ENCODE measurements at regions not wholly inside any gene's neighbourhood (a gene's known extent, or its start where the extent isn't known, plus 50 kb on each side); places are given as distances from the start of the nearest gene placed in this dataset.

GRCh38 chr2:139045524-139045923 lies 265.3 kb upstream of the NXPH2 start:
- intact Hi-C loops (cut with DNase I) = no loop called here
- Histone ChIP-seq H3K27me3 (no peaks in the 10 kb centered on the region), H3K4me3 (no peak overlapping the region), H3K9me3 (no peaks in the 10 kb centered on the region), H3K36me3 (no peaks in the 10 kb centered on the region), H3K4me1 (ENCODE audit: insufficient read depth) (no peaks in the 10 kb centered on the region), H3K27ac (no peak overlapping the region)
- TF ChIP-seq CTCF (IDR thresholded peaks at IDR 0.05) (no peak), POLR2A (IDR thresholded peaks at IDR 0.05) (no peak), EP300 (IDR thresholded peaks at IDR 0.05) (no peak)
- WGBS, 3 donors = 66 to 71% (median 71%) methylated on average over 2 of the region's 2 CpGs
- no peak for DNase-seq

- no peak for DNase-seq
- no peaks in the 10 kb centered on the region for H3K4me1 ChIP-seq (ENCODE audit: insufficient read depth)
- H3K36me3 ChIP-seq = no peaks in the 10 kb centered on the region
- TF ChIP-seq EP300 (IDR thresholded peaks at IDR 0.05) = no peak
- TF ChIP-seq POLR2A (IDR thresholded peaks at IDR 0.05) = no peak
- TF ChIP-seq CTCF (IDR thresholded peaks at IDR 0.05) = no peak
- no peaks in the 10 kb centered on the region for H3K27me3 ChIP-seq
- H3K4me3 ChIP-seq = no peak overlapping the region
- H3K27ac ChIP-seq = no peak overlapping the region
- H3K9me3 ChIP-seq = no peaks in the 10 kb centered on the region
- intact Hi-C loops (cut with DNase I) = no loop called here
Measured at GRCh38 chr2:139034064-139034463, 253.9 kb upstream of the NXPH2 start.

GRCh38 chr2:139033300-139033699 lies 253.1 kb upstream of the NXPH2 start:
- Histone ChIP-seq H3K9me3 (no peaks in the 10 kb centered on the region), H3K4me1 (ENCODE audit: insufficient read depth) (no peaks in the 10 kb centered on the region), H3K27me3 (no peaks in the 10 kb centered on the region), H3K27ac (no peak overlapping the region), H3K4me3 (no peak overlapping the region), H3K36me3 (no peaks in the 10 kb centered on the region)
- TF ChIP-seq CTCF (IDR thresholded peaks at IDR 0.05) (no peak), POLR2A (IDR thresholded peaks at IDR 0.05) (no peak), EP300 (IDR thresholded peaks at IDR 0.05) (no peak)
- WGBS, 3 donors = 62 to 74% (median 63%) methylated on average over 2 of the region's 2 CpGs
- no peak for DNase-seq
- intact Hi-C loops (cut with DNase I) = no loop called here

GRCh38 chr2:139031722-139032121 lies 251.5 kb upstream of the NXPH2 start:
- H3K4me3 ChIP-seq = no peak overlapping the region
- no peaks in the 10 kb centered on the region for H3K36me3 ChIP-seq
- H3K4me1 ChIP-seq (ENCODE audit: insufficient read depth) = no peaks in the 10 kb centered on the region
- no peak overlapping the region for H3K27ac ChIP-seq
- no peaks in the 10 kb centered on the region for H3K9me3 ChIP-seq
- intact Hi-C loops (cut with DNase I) = no loop called here
- no peak for TF ChIP-seq EP300 (IDR thresholded peaks at IDR 0.05)
- TF ChIP-seq POLR2A (IDR thresholded peaks at IDR 0.05) = no peak
- TF ChIP-seq CTCF (IDR thresholded peaks at IDR 0.05) = no peak
- no peak for DNase-seq
- no peaks in the 10 kb centered on the region for H3K27me3 ChIP-seq

GRCh38 chr2:139020287-139020686 lies 240.1 kb upstream of the NXPH2 start:
- no peak for DNase-seq
- no peaks in the 10 kb centered on the region for H3K27me3 ChIP-seq
- no peaks in the 10 kb centered on the region for H3K9me3 ChIP-seq
- no peak overlapping the region for H3K27ac ChIP-seq
- no peak overlapping the region for H3K4me3 ChIP-seq
- TF ChIP-seq POLR2A (IDR thresholded peaks at IDR 0.05) = no peak
- TF ChIP-seq CTCF (IDR thresholded peaks at IDR 0.05) = no peak
- TF ChIP-seq EP300 (IDR thresholded peaks at IDR 0.05) = no peak
- 80 to 83% (median 82%) methylated on average over 1 of the region's 1 CpG for WGBS, 3 donors
- intact Hi-C loops (cut with DNase I) = no loop called here
- H3K4me1 ChIP-seq (ENCODE audit: insufficient read depth) = no peaks in the 10 kb centered on the region
- H3K36me3 ChIP-seq = no peaks in the 10 kb centered on the region
